HepG2 (cell line): ENCODE measurements at regions not wholly inside any gene's neighbourhood (a gene's known extent, or its start where the extent isn't known, plus 50 kb on each side); places are given as distances from the start of the nearest gene placed in this dataset.

Experiments used
- ATAC-seq: fragments of 200-7000 bp; cut with Tn5 transposase; 3 replicates; pipeline ENCODE4 v1.9.1; 2020; ENCODE audit warnings: mild to moderate bottlenecking, moderate library complexity
- BruUV-seq: library from RNA; stranded (reverse); fragments of 400-500 nt; replicated peaks from 2 replicates; lab custom pipeline; 2021; lab: Mats Ljungman, UMichigan
- CTCF ChIA-PET: fragments of 300-600 bp; formaldehyde crosslinking; extraction: SDS; loops from one replicate; lab custom pipeline; 2021; ENCODE audit warnings: low total read pairs, inconsistent platforms, low intra/inter-chr PET ratio; lab: Yijun Ruan, JAX
- POLR2A ChIA-PET: fragments of 350-600 bp; sonication (Branson Sonifier 250); formaldehyde crosslinking; loops from one replicate; lab custom pipeline; 2020; ENCODE audit warnings: antibody characterized with exemption, inconsistent platforms; lab: Yijun Ruan, JAX
- DNase-seq: peaks from one replicate; pipeline ENCODE4 v3.0.0-alpha.2; 2015; ENCODE audit warnings: low spot score
- FAIRE-seq: peaks from 3 replicates; lab custom pipeline; 2011; peaks lifted over from hg19 to GRCh38; lab: Jason Lieb, UNC
- H2AFZ ChIP-seq: one replicate; pipeline ENCODE4 v1.6.1; 2011; ENCODE audit warnings: low read length, inconsistent platforms
- H3K27ac ChIP-seq: fragments of 300-600 bp; 3 replicates; pipeline ENCODE4 v1.8.0; 2011; ENCODE audit warnings: mixed run types, mild to moderate bottlenecking, mixed read lengths, low read length, inconsistent platforms; ENCODE audit not compliant: insufficient read depth; ENCODE audit errors: extremely low read length
- H3K27me3 ChIP-seq, 2 experiments: fragments of 200-600 bp in 1 of 2; 2 replicates in 1 of 2; 3 replicates in 1 of 2; pipeline versions ENCODE4 v1.6.0 to v1.8.0; 2011; ENCODE audit warnings: low read length in 2 of 2, mild to moderate bottlenecking in 2 of 2, moderate library complexity in 2 of 2, inconsistent platforms in 1 of 2; ENCODE audit not compliant: insufficient read depth in 2 of 2, control insufficient read depth in 1 of 2
- H3K36me3 ChIP-seq, 2 experiments: fragments of 200-600 bp in 1 of 2; replicated peaks in 1 of 2; 2 replicates in 1 of 2; 3 replicates in 1 of 2; pipeline versions ENCODE4 v1.5.1 to v1.8.0; 2011; ENCODE audit warnings: low read length in 2 of 2, inconsistent platforms in 1 of 2; ENCODE audit not compliant: insufficient read depth in 2 of 2, control insufficient read depth in 1 of 2
- H3K4me1 ChIP-seq: 2 replicates; pipeline ENCODE4 v1.5.1; 2012; ENCODE audit warnings: low read length, inconsistent platforms; ENCODE audit not compliant: insufficient read depth
- H3K4me2 ChIP-seq: 2 replicates; pipeline ENCODE4 v1.6.0; 2011; ENCODE audit warnings: low read depth, low read length, inconsistent platforms
- H3K4me3 ChIP-seq, 3 experiments: fragments of 200-600 bp in 1 of 3; sonication (generic), shearing (Covaris generic) in 1 of 3; replicated peaks in 1 of 3; 2 replicates each; pipeline ENCODE4 v1.5.1; 2011 to 2016; ENCODE audit warnings: low read length in 3 of 3, inconsistent platforms in 2 of 3, low read depth in 2 of 3, mild to moderate bottlenecking in 2 of 3, control low read depth in 1 of 3, mixed read lengths in 1 of 3; ENCODE audit not compliant: insufficient read depth in 1 of 3
- H3K79me2 ChIP-seq: one replicate; pipeline ENCODE4 v1.6.1; 2011; ENCODE audit warnings: low read length, inconsistent platforms; ENCODE audit not compliant: insufficient read depth
- H3K9ac ChIP-seq: 2 replicates; pipeline ENCODE4 v1.6.0; 2011; ENCODE audit warnings: mild to moderate bottlenecking, low read depth, low read length, inconsistent platforms; ENCODE audit not compliant: insufficient read depth
- H3K9me3 ChIP-seq: 2 replicates; pipeline ENCODE4 v1.5.1; 2012; ENCODE audit warnings: mild to moderate bottlenecking, low read length
- H4K20me1 ChIP-seq: 2 replicates; pipeline ENCODE4 v1.6.0; 2011; ENCODE audit warnings: inconsistent platforms, mild to moderate bottlenecking, low read length, moderate library complexity; ENCODE audit not compliant: insufficient read depth
- CEBPG ChIP-seq: IDR thresholded peaks from 2 replicates; pipeline ENCODE4 v1.6.1; 2016
- ELF1 ChIP-seq: sonication (generic); formaldehyde crosslinking; IDR thresholded peaks from 2 replicates; pipeline ENCODE4 v1.4.0; 2020; ENCODE audit warnings: missing genetic modification reagents
- ESRRA ChIP-seq: sonication (generic); formaldehyde crosslinking; IDR thresholded peaks from 2 replicates; pipeline ENCODE4 v1.5.1; 2020; ENCODE audit warnings: mild to moderate bottlenecking, low read depth, missing genetic modification reagents
- FOXK1 ChIP-seq: sonication (generic); formaldehyde crosslinking; IDR thresholded peaks from 2 replicates; pipeline ENCODE4 v1.4.0; 2020; ENCODE audit warnings: low read depth, missing genetic modification reagents, borderline replicate concordance
- ISX ChIP-seq: sonication (generic); formaldehyde crosslinking; conservative IDR thresholded peaks from 2 replicates; pipeline ENCODE4 v1.5.0; 2020; ENCODE audit warnings: missing genetic modification reagents
- MED13 ChIP-seq: sonication (generic); formaldehyde crosslinking; IDR thresholded peaks from 2 replicates; pipeline ENCODE4 v1.5.0; 2020; ENCODE audit warnings: missing genetic modification reagents
- PAXIP1 ChIP-seq: sonication (generic); formaldehyde crosslinking; conservative IDR thresholded peaks from 2 replicates; pipeline ENCODE4 v1.4.0; 2020; ENCODE audit warnings: mild to moderate bottlenecking, missing genetic modification reagents, moderate library complexity
- SRSF4 ChIP-seq: fragments of 200-400 bp; formaldehyde crosslinking; IDR thresholded peaks from one replicate; pipeline ENCODE4 v1.6.1; 2018; ENCODE audit warnings: mild to moderate bottlenecking, low read depth, low read length, moderate library complexity; ENCODE audit not compliant: poor library complexity, severe bottlenecking
- STAG1 ChIP-seq: sonication (generic); formaldehyde crosslinking; IDR thresholded peaks from 2 replicates; pipeline ENCODE4 v1.4.0; 2020; ENCODE audit warnings: missing genetic modification reagents
- ZC3H13 ChIP-seq: sonication (generic); formaldehyde crosslinking; IDR thresholded peaks from 2 replicates; pipeline ENCODE4 v1.8.1; 2023; ENCODE audit warnings: mild to moderate bottlenecking, missing genetic modification reagents, moderate library complexity
- ZNF230 ChIP-seq: sonication (generic); formaldehyde crosslinking; IDR thresholded peaks from 2 replicates; pipeline ENCODE4 v1.4.0; 2020; ENCODE audit warnings: mild to moderate bottlenecking, missing genetic modification reagents
- ZNF276 ChIP-seq: sonication (generic); formaldehyde crosslinking; IDR thresholded peaks from 2 replicates; pipeline ENCODE4 v1.4.0; 2020; ENCODE audit warnings: mild to moderate bottlenecking, low read depth, missing genetic modification reagents
- ZNF460 ChIP-seq: sonication (generic); formaldehyde crosslinking; IDR thresholded peaks from 2 replicates; pipeline ENCODE4 v1.5.1; 2020; ENCODE audit warnings: missing genetic modification reagents, mild to moderate bottlenecking, borderline replicate concordance
- ZNF546 ChIP-seq: sonication (generic); formaldehyde crosslinking; conservative IDR thresholded peaks from 2 replicates; pipeline ENCODE4 v1.8.1; 2023; ENCODE audit warnings: mild to moderate bottlenecking, missing genetic modification reagents
- WGBS: methylation state at CpG from one replicate; pipeline ENCODE4 v1.1.6; 2017; ENCODE audit warnings: low lambda C conversion rate; 5-methylcytosine and 5-hydroxymethylcytosine counted together
- in situ Hi-C: cut with HindIII; loops from 2 replicates; pipeline ENCODE4 v1.10.0; 2017; ENCODE audit warnings: low pct_unique_long_range_greater_than_20kb; ENCODE audit not compliant: extremely low pct_ligation_motif_present
- intact Hi-C: fragments of 100-400 bp; cut with micrococcal nuclease; formaldehyde crosslinking; loops from one replicate; pipeline ENCODE4 v1.10.0; 2022; ENCODE audit not compliant: unreplicated experiment
- TF ChIP-seq, protein P1 (sequence below): sonication (generic); formaldehyde crosslinking; IDR thresholded peaks from 2 replicates; pipeline ENCODE4 v1.4.0; 2020; ENCODE audit warnings: missing genetic modification reagents
- TF ChIP-seq, protein P2 (sequence below): IDR thresholded peaks from 2 replicates; pipeline ENCODE4 v1.6.1; 2016; ENCODE audit warnings: mild to moderate bottlenecking, missing biosample characterization, missing genetic modification reagents

- TF ChIP-seq ZNF276 (CRISPR knock-in tag) = no peak
- no peak for TF ChIP-seq FOXK1 (CRISPR knock-in tag)
- TF ChIP-seq, protein P1, sequence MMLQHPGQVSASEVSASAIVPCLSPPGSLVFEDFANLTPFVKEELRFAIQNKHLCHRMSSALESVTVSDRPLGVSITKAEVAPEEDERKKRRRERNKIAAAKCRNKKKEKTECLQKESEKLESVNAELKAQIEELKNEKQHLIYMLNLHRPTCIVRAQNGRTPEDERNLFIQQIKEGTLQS (CRISPR knock-in tag) = no peak
These were observed 413.7 kb upstream of the CCDC196 start (continued) for GRCh38 chr14:66072190-66073084.

DNA sequence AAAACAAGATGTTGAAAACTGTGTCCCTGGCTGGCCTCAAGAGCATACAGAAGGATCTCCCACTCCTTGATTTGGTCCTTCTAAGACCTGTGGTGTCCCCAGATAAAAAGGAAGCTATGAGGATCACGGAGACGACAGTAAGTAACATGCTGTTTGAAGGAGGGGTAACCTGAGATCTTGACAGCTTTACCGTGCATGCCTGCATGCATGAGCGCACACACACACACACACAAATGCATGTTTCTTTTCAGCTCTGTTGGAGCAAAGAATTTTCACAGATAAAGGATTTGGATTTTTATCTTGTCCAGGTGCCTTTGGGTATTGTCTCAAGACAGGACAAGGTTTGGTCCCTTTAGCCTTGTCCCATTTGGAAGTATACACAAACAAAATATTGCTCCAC is 411.6 kb upstream of the CCDC196 start:
- Histone ChIP-seq H3K27ac (no peak overlapping the region), H3K79me2 (no peaks in the 10 kb centered on the region), H4K20me1 (no peaks in the 10 kb centered on the region), H3K9me3 (no peaks in the 10 kb centered on the region), H3K4me2 (no peak overlapping the region), H3K9ac (no peak overlapping the region), H3K27me3 (peaks cover 0 to 28% of the 10 kb centered on the region in 2 experiments; a peak in 3 of 5 replicates), H3K4me3 (no peak overlapping the region), H2AFZ (no peak overlapping the region), H3K4me1 (no peaks in the 10 kb centered on the region), H3K36me3 (no peaks in the 10 kb centered on the region)
- POLR2A ChIA-PET = no interaction called here
- intact Hi-C loops = loop anchor here (5.0 to 10.0 kb wide), 2 partner anchors 117 to 660 kb away; partner anchors contain the start of gene FUT8
- DNase-seq (no peak), ATAC-seq (no peak), FAIRE-seq (no peak)
- WGBS = 24% methylated on average over 4 of the region's 4 CpGs
- in situ Hi-C loops = loop anchor here (5.0 kb wide), 1 partner anchor 907 kb away; no protein-coding TSS in a partner anchor
- CTCF ChIA-PET = no interaction called here
- BruUV-seq = no TSS peak
- TF ChIP-seq ZNF546 (CRISPR knock-in tag) (no peak), ZNF460 (CRISPR knock-in tag) (no peak), ISX (CRISPR knock-in tag) (no peak), ELF1 (CRISPR knock-in tag) (no peak), ZNF230 (no peak), PAXIP1 (CRISPR knock-in tag) (no peak), STAG1 (CRISPR knock-in tag) (no peak), ESRRA (CRISPR knock-in tag) (no peak), SRSF4 (no peak), MED13 (CRISPR knock-in tag) (no peak), CEBPG (CRISPR knock-in tag) (no peak), ZC3H13 (no peak)
- TF ChIP-seq, protein P2, sequence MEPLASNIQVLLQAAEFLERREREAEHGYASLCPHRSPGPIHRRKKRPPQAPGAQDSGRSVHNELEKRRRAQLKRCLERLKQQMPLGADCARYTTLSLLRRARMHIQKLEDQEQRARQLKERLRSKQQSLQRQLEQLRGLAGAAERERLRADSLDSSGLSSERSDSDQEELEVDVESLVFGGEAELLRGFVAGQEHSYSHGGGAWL (CRISPR knock-in tag) = no peak
